Mucosa of descending colon (tissue), 3 donors: ENCODE measurements at regions not wholly inside any gene's neighbourhood (a gene's known extent, or its start where the extent isn't known, plus 50 kb on each side); places are given as distances from the start of the nearest gene placed in this dataset.

Experiments
- ATAC-seq: fragments of 200-7000 bp; cut with Tn5 transposase; one replicate; pipeline ENCODE4 v1.9.1; 2020; ENCODE audit warnings: mild to moderate bottlenecking, moderate library complexity
- DNase-seq, 3 donors: peaks; one replicate each; pipeline ENCODE4 v3.0.0-alpha.2; 2020
- H3K36me3 ChIP-seq: fragments of 200-600 bp; one replicate; pipeline ENCODE4 v1.8.0; 2021; ENCODE audit warnings: low read depth, mild to moderate bottlenecking
- H3K4me1 ChIP-seq: fragments of 200-600 bp; one replicate; pipeline ENCODE4 v1.8.0; 2021; ENCODE audit warnings: low read depth, mild to moderate bottlenecking
- H3K4me3 ChIP-seq: fragments of 200-600 bp; one replicate; pipeline ENCODE4 v1.8.0; 2021; ENCODE audit warnings: mild to moderate bottlenecking
- H3K9me3 ChIP-seq: fragments of 200-600 bp; one replicate; pipeline ENCODE4 v1.8.0; 2021; ENCODE audit warnings: mild to moderate bottlenecking
- CTCF ChIP-seq: fragments of 200-600 bp; IDR thresholded peaks from one replicate; pipeline ENCODE4 v1.8.0; 2022; ENCODE audit warnings: antibody characterized with exemption, mild to moderate bottlenecking
- intact Hi-C, 2 donors: fragments of 100-400 bp; cut with DNase I in 1 of 2; cut with micrococcal nuclease in 1 of 2; formaldehyde crosslinking; loops; one replicate each; pipeline versions ENCODE4 v1.11.0 to v1.11.1; 2022; cut with DNase I, micrococcal nuclease
- donor health status: DM: no; HTN: no; CAD: no; lungs with moderate emphysema.
- donor health status: DM: no; HTN: no; CAD: no.
- donor health status: DM: no; HTN: yes; CAD: no.

GRCh38 chr6:140285998-140286690 lies 911.7 kb upstream of the CITED2 start:
- intact Hi-C loops, result no loop called here
- H3K36me3 ChIP-seq, result no peaks in the 10 kb centered on the region
- ATAC-seq (no peak), DNase-seq (no peak)
- H3K9me3 ChIP-seq, result no peaks in the 10 kb centered on the region
- H3K4me1 ChIP-seq, result no peaks in the 10 kb centered on the region
- TF ChIP-seq CTCF, result no peak
- H3K4me3 ChIP-seq, result no peak overlapping the region

- ATAC-seq, result no peak
- DNase-seq, result no peak
- no peaks in the 10 kb centered on the region for H3K9me3 ChIP-seq
- no peak overlapping the region for H3K4me3 ChIP-seq
- H3K4me1 ChIP-seq, result no peaks in the 10 kb centered on the region
- no peaks in the 10 kb centered on the region for H3K36me3 ChIP-seq
- TF ChIP-seq CTCF, result no peak
- intact Hi-C loops, result no loop called here
Observed at GRCh38 chr6:140285471-140285870, 911.0 kb upstream of the CITED2 start.

- H3K4me1 ChIP-seq, result no peaks in the 10 kb centered on the region
- no peak overlapping the region for H3K4me3 ChIP-seq
- no peaks in the 10 kb centered on the region for H3K36me3 ChIP-seq
- no peak for TF ChIP-seq CTCF
- ATAC-seq (no peak), DNase-seq (no peak)
- H3K9me3 ChIP-seq, result no peaks in the 10 kb centered on the region
- intact Hi-C loops, result no loop called here
Observed at GRCh38 chr6:140284871-140285270, 910.4 kb upstream of the CITED2 start.

GRCh38 chr6:140283197-140283596 lies 908.7 kb upstream of the CITED2 start:
- Histone ChIP-seq H3K36me3 (no peaks in the 10 kb centered on the region), H3K4me1 (no peaks in the 10 kb centered on the region), H3K9me3 (no peaks in the 10 kb centered on the region), H3K4me3 (no peak overlapping the region)
- intact Hi-C loops, result no loop called here
- ATAC-seq (no peak), DNase-seq (no peak)
- TF ChIP-seq CTCF, result no peak

GRCh38 chr6:140281767-140282166 lies 907.3 kb upstream of the CITED2 start:
- H3K4me3 ChIP-seq, result no peak overlapping the region
- H3K4me1 ChIP-seq, result no peaks in the 10 kb centered on the region
- intact Hi-C loops, result no loop called here
- ATAC-seq (peak; percentile 79), DNase-seq (no peak)
- H3K36me3 ChIP-seq, result no peaks in the 10 kb centered on the region
- no peaks in the 10 kb centered on the region for H3K9me3 ChIP-seq
- no peak for TF ChIP-seq CTCF

- DNase-seq, result no peak
- Histone ChIP-seq H3K4me1 (no peaks in the 10 kb centered on the region), H3K9me3 (no peaks in the 10 kb centered on the region), H3K4me3 (no peak overlapping the region), H3K36me3 (no peaks in the 10 kb centered on the region)
- intact Hi-C loops, result no loop called here
- ATAC-seq, result peak; percentile 47
- TF ChIP-seq CTCF, result no peak
Observed at GRCh38 chr6:140281236-140281635, 906.8 kb upstream of the CITED2 start.
